Lower lobe of right lung (tissue), 2 donors: ENCODE measurements at regions not wholly inside any gene's neighbourhood (a gene's known extent, or its start where the extent isn't known, plus 50 kb on each side); places are given as distances from the start of the nearest gene placed in this dataset.

Experiments
- ATAC-seq, 2 donors: fragments of 200-7000 bp; cut with Tn5 transposase; one replicate each; pipeline ENCODE4 v1.9.1; 2020 to 2022; ENCODE audit warnings: mild to moderate bottlenecking in 2 of 2, moderate library complexity in 2 of 2
- DNase-seq: peaks from one replicate; pipeline ENCODE4 v3.0.0-alpha.2; 2020
- H3K27ac ChIP-seq: fragments of 200-600 bp; one replicate; pipeline ENCODE4 v1.8.0; 2022
- H3K27me3 ChIP-seq: fragments of 200-600 bp; one replicate; pipeline ENCODE4 v1.8.0; 2022; ENCODE audit warnings: low read depth
- H3K36me3 ChIP-seq: fragments of 200-600 bp; one replicate; pipeline ENCODE4 v1.8.0; 2022; ENCODE audit warnings: mild to moderate bottlenecking
- H3K4me1 ChIP-seq: fragments of 200-600 bp; one replicate; pipeline ENCODE4 v1.8.0; 2022
- H3K4me3 ChIP-seq: fragments of 200-600 bp; one replicate; pipeline ENCODE4 v1.8.0; 2022; ENCODE audit warnings: mild to moderate bottlenecking
- H3K9me3 ChIP-seq: fragments of 200-600 bp; one replicate; pipeline ENCODE4 v1.8.0; 2022
- intact Hi-C: fragments of 100-400 bp; cut with DNase I; formaldehyde crosslinking; loops from one replicate; pipeline ENCODE4 v1.11.0; 2022
- TF ChIP-seq, protein P1 (sequence below): fragments of 200-600 bp; IDR thresholded peaks from one replicate; pipeline ENCODE4 v1.8.0; 2022; ENCODE audit warnings: antibody characterized with exemption, mild to moderate bottlenecking
- donor health status: DM: no; HTN: yes; CAD: no; lungs with severe emphysema.

GRCh38 chr4:28435314-28435713 is 1574.7 kb downstream of the STIM2 start:
- no peak overlapping the region for H3K4me3 ChIP-seq
- TF ChIP-seq, protein P1, sequence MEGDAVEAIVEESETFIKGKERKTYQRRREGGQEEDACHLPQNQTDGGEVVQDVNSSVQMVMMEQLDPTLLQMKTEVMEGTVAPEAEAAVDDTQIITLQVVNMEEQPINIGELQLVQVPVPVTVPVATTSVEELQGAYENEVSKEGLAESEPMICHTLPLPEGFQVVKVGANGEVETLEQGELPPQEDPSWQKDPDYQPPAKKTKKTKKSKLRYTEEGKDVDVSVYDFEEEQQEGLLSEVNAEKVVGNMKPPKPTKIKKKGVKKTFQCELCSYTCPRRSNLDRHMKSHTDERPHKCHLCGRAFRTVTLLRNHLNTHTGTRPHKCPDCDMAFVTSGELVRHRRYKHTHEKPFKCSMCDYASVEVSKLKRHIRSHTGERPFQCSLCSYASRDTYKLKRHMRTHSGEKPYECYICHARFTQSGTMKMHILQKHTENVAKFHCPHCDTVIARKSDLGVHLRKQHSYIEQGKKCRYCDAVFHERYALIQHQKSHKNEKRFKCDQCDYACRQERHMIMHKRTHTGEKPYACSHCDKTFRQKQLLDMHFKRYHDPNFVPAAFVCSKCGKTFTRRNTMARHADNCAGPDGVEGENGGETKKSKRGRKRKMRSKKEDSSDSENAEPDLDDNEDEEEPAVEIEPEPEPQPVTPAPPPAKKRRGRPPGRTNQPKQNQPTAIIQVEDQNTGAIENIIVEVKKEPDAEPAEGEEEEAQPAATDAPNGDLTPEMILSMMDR = no peak

GRCh38 chr4:28436191-28437080 is 1575.8 kb downstream of the STIM2 start:
- no peak overlapping the region for H3K4me3 ChIP-seq
- no peaks in the 10 kb centered on the region for H3K36me3 ChIP-seq
- H3K27me3 ChIP-seq = no peaks in the 10 kb centered on the region
- intact Hi-C loops = no loop called here
- no peaks in the 10 kb centered on the region for H3K4me1 ChIP-seq
- no peak for DNase-seq
- TF ChIP-seq, protein P1 = no peak
- no peak overlapping the region for H3K27ac ChIP-seq
- ATAC-seq = no peak
- H3K9me3 ChIP-seq = no peaks in the 10 kb centered on the region

More at GRCh38 chr4:28435314-28435713, 1574.7 kb downstream of the STIM2 start:
- H3K27ac ChIP-seq = no peak overlapping the region
- no peaks in the 10 kb centered on the region for H3K9me3 ChIP-seq
- H3K36me3 ChIP-seq = no peaks in the 10 kb centered on the region
- no peaks in the 10 kb centered on the region for H3K4me1 ChIP-seq
- ATAC-seq (no peak), DNase-seq (no peak)
- no peaks in the 10 kb centered on the region for H3K27me3 ChIP-seq
- intact Hi-C loops = no loop called here

- intact Hi-C loops = no loop called here
- Histone ChIP-seq H3K4me3 (no peak overlapping the region), H3K4me1 (no peaks in the 10 kb centered on the region), H3K27me3 (no peaks in the 10 kb centered on the region), H3K36me3 (no peaks in the 10 kb centered on the region), H3K9me3 (no peaks in the 10 kb centered on the region), H3K27ac (no peak overlapping the region)
- DNase-seq = no peak
- TF ChIP-seq, protein P1 = no peak
- ATAC-seq = no peak
These were observed 1582.7 kb downstream of the STIM2 start for GRCh38 chr4:28443371-28443770.

DNA sequence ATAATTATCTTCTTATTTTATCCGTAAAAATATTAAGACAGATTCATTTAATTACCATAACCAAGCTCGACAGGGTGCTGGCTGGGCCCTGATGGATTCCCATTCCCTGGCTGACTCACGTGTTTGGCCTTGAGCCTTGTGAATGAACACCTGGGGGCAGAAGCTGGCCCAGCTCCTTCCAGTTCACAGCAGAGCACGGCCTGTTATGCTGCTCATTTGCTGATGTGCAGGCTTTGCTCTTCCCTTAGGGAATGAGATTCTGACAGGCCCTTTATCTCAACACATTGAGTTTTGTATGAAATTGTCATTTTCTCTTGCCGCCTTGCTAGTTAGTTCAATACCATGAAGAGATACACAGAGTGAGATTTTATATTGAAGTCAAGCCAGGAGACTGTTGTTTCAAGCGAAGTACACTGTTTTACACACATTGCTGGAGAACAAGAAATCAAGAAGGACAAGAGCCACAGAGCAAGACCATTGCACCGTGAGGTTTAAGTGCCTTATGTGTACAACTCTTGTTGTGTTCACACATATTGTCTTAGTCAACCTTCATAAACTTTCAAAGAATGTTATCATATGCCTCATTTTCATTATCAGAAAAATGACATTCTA is 1583.3 kb downstream of the STIM2 start:
- no peak overlapping the region for H3K27ac ChIP-seq
- no peak overlapping the region for H3K4me3 ChIP-seq
- no peaks in the 10 kb centered on the region for H3K36me3 ChIP-seq
- H3K4me1 ChIP-seq = no peaks in the 10 kb centered on the region
- H3K27me3 ChIP-seq = no peaks in the 10 kb centered on the region
- DNase-seq (no peak), ATAC-seq (no peak)
- intact Hi-C loops = no loop called here
- no peaks in the 10 kb centered on the region for H3K9me3 ChIP-seq
- TF ChIP-seq, protein P1 = no peak

GRCh38 chr4:28444886-28445496 is 1584.3 kb downstream of the STIM2 start:
- ATAC-seq = no peak
- no peak overlapping the region for H3K4me3 ChIP-seq
- no peaks in the 10 kb centered on the region for H3K9me3 ChIP-seq
- no peak for DNase-seq
- H3K4me1 ChIP-seq = no peaks in the 10 kb centered on the region
- intact Hi-C loops = no loop called here
- TF ChIP-seq, protein P1 = no peak
- no peaks in the 10 kb centered on the region for H3K27me3 ChIP-seq
- H3K27ac ChIP-seq = no peak overlapping the region
- no peaks in the 10 kb centered on the region for H3K36me3 ChIP-seq
